Esophagus muscularis mucosa (tissue), 4 donors: ENCODE measurements at regions not wholly inside any gene's neighbourhood (a gene's known extent, or its start where the extent isn't known, plus 50 kb on each side); places are given as distances from the start of the nearest gene placed in this dataset.

Experiments
- DNase-seq: peaks from one replicate; pipeline ENCODE4 v3.0.0-alpha.2; 2017; ENCODE audit errors: extremely low spot score
- H3K27ac ChIP-seq, 4 donors: fragments of 200-600 bp; sonication (generic); replicated peaks in 1 of 4; 1 replicate in 3 of 4; 2 replicates in 1 of 4; pipeline ENCODE4 v1.5.1; 2016 to 2019; ENCODE audit warnings: mild to moderate bottlenecking in 1 of 4
- H3K27me3 ChIP-seq, 4 donors: fragments of 200-600 bp; sonication (generic); one replicate each; pipeline versions ENCODE4 v1.5.1 to v1.6.0; 2016 to 2019
- H3K36me3 ChIP-seq, 4 donors: fragments of 200-600 bp; sonication (generic); one replicate each; pipeline ENCODE4 v1.5.1; 2016 to 2019
- H3K4me1 ChIP-seq, 4 donors: fragments of 200-600 bp; sonication (generic); one replicate each; pipeline ENCODE4 v1.5.1; 2016 to 2019
- H3K4me3 ChIP-seq, 4 donors: fragments of 200-600 bp; sonication (generic); 1 replicate in 2 of 4; 2 replicates in 2 of 4; pipeline ENCODE4 v1.5.1; 2016 to 2019; ENCODE audit warnings: mild to moderate bottlenecking in 4 of 4, moderate library complexity in 1 of 4
- H3K9me3 ChIP-seq, 4 donors: fragments of 200-600 bp; sonication (generic); 1 replicate in 3 of 4; 2 replicates in 1 of 4; pipeline ENCODE4 v1.5.1; 2016 to 2019
- CTCF ChIP-seq, 3 experiments: fragments of 200-600 bp in 2 of 3; fragments of 450-650 bp in 1 of 3; sonication (generic) in 2 of 3; IDR thresholded peaks; one replicate each; pipeline ENCODE4 v1.5.1; 2017 to 2019; ENCODE audit warnings: antibody characterized with exemption in 3 of 3, mild to moderate bottlenecking in 2 of 3, moderate library complexity in 1 of 3
- EP300 ChIP-seq: sonication (generic); formaldehyde crosslinking; IDR thresholded peaks from one replicate; pipeline ENCODE4 v1.6.1; 2017; ENCODE audit warnings: antibody characterized with exemption
- POLR2A ChIP-seq: fragments of 450-650 bp; IDR thresholded peaks from one replicate; pipeline ENCODE4 v1.6.1; 2017; ENCODE audit warnings: antibody characterized with exemption, moderate library complexity, mild to moderate bottlenecking, low read depth
- POLR2AphosphoS5 ChIP-seq, 2 donors: sonication (generic); formaldehyde crosslinking; IDR thresholded peaks; one replicate each; pipeline ENCODE4 v1.6.1; 2017; ENCODE audit warnings: antibody characterized with exemption in 2 of 2
- WGBS: methylation state at CpG from one replicate; pipeline ENCODE4 v1.1.5; 2018; 5-methylcytosine and 5-hydroxymethylcytosine counted together
- intact Hi-C: fragments of 100-400 bp; cut with DNase I; formaldehyde crosslinking; loops from one replicate; pipeline ENCODE4 v1.15.1; 2023

GRCh38 chr22:27286711-27287110 lies 514.8 kb downstream of the MN1 start:
- Histone ChIP-seq H3K27ac (no peak overlapping the region), H3K27me3 (no peaks in the 10 kb centered on the region), H3K4me3 (no peak overlapping the region), H3K36me3 (no peaks in the 10 kb centered on the region), H3K4me1 (no peaks in the 10 kb centered on the region), H3K9me3 (peaks cover 0 to 6% (median 2%) of the 10 kb centered on the region in 4 donors)
- intact Hi-C loops: no loop called here
- WGBS: 78% methylated on average over 5 of the region's 5 CpGs
- DNase-seq: no peak
- TF ChIP-seq POLR2A (no peak), CTCF (IDR thresholded peaks at IDR 0.05) (no peak), EP300 (no peak), POLR2AphosphoS5 (IDR thresholded peaks at IDR 0.05) (no peak)

- 89% methylated on average over 6 of the region's 7 CpGs for WGBS
- TF ChIP-seq POLR2AphosphoS5 (IDR thresholded peaks at IDR 0.05) (no peak), CTCF (IDR thresholded peaks at IDR 0.05) (no peak), EP300 (no peak), POLR2A (no peak)
Observed at GRCh38 chr22:27292542-27293299, 508.8 kb downstream of the MN1 start.

GRCh38 chr22:27293721-27294445 lies 507.7 kb downstream of the MN1 start:
- intact Hi-C loops: no loop called here
- Histone ChIP-seq H3K9me3 (no peaks in the 10 kb centered on the region), H3K36me3 (no peaks in the 10 kb centered on the region), H3K27ac (no peak overlapping the region), H3K4me3 (no peak overlapping the region), H3K27me3 (peaks cover 0 to 31% (median 5%) of the 10 kb centered on the region in 4 donors), H3K4me1 (peaks cover 0 to 6% (median 2%) of the 10 kb centered on the region in 4 donors)
- WGBS: 82% methylated on average over 12 of the region's 12 CpGs
- DNase-seq: no peak
- TF ChIP-seq EP300: no peak
- no peak for TF ChIP-seq POLR2A
- no peak for TF ChIP-seq CTCF (IDR thresholded peaks at IDR 0.05)
- TF ChIP-seq POLR2AphosphoS5 (IDR thresholded peaks at IDR 0.05): no peak

More at GRCh38 chr22:27292542-27293299, 508.8 kb downstream of the MN1 start:
- H3K36me3 ChIP-seq: no peaks in the 10 kb centered on the region
- no peak overlapping the region for H3K27ac ChIP-seq
- no peak for DNase-seq
- peaks cover 0 to 22% (median 5%) of the 10 kb centered on the region in 4 donors for H3K27me3 ChIP-seq
- H3K4me3 ChIP-seq: no peak overlapping the region
- intact Hi-C loops: no loop called here
- H3K4me1 ChIP-seq: peaks cover 0 to 6% (median 0%) of the 10 kb centered on the region in 4 donors
- no peaks in the 10 kb centered on the region for H3K9me3 ChIP-seq

- peaks cover 0 to 41% (median 9%) of the 10 kb centered on the region in 4 donors for H3K27me3 ChIP-seq
- no peak overlapping the region for H3K4me3 ChIP-seq
- no peak overlapping the region for H3K27ac ChIP-seq
- no peaks in the 10 kb centered on the region for H3K9me3 ChIP-seq
- no peaks in the 10 kb centered on the region for H3K36me3 ChIP-seq
- intact Hi-C loops: no loop called here
- peaks cover 0 to 10% (median 7%) of the 10 kb centered on the region in 4 donors for H3K4me1 ChIP-seq
- 88% methylated on average over 3 of the region's 3 CpGs for WGBS
- TF ChIP-seq EP300 (no peak), POLR2AphosphoS5 (IDR thresholded peaks at IDR 0.05) (no peak), POLR2A (no peak), CTCF (IDR thresholded peaks at IDR 0.05) (no peak)
- no peak for DNase-seq
Observed at GRCh38 chr22:27295040-27295439, 506.5 kb downstream of the MN1 start.
